Neural crest cell (in vitro differentiated cells): ENCODE measurements at regions not wholly inside any gene's neighbourhood (a gene's known extent, or its start where the extent isn't known, plus 50 kb on each side); places are given as distances from the start of the nearest gene placed in this dataset.
"Not testable (repeated sequence)": the region's sequence is repeated elsewhere in the genome, so short reads cannot be mapped to it uniquely, and the experiment has no call there.

Experiments
- DNase-seq: peaks from one replicate; pipeline ENCODE4 v3.0.0; 2021; ENCODE audit warnings: low read depth, mixed read lengths, low spot score
- H3K27ac Mint-ChIP-seq: one replicate; pipeline ENCODE4 v1.8.0; 2021; ENCODE audit warnings: mild to moderate bottlenecking, mixed read lengths; ENCODE audit not compliant: unreplicated experiment
- H3K27me3 Mint-ChIP-seq: 2 replicates; pipeline ENCODE4 v1.8.0; 2021; ENCODE audit warnings: low read depth, mild to moderate bottlenecking, mixed read lengths
- H3K36me3 Mint-ChIP-seq: 2 replicates; pipeline ENCODE4 v1.8.0; 2021; ENCODE audit warnings: low read depth, mild to moderate bottlenecking, mixed read lengths
- H3K4me1 Mint-ChIP-seq: 2 replicates; pipeline ENCODE4 v1.8.0; 2021; ENCODE audit warnings: mixed read lengths
- H3K4me3 Mint-ChIP-seq: one replicate; pipeline ENCODE4 v1.8.0; 2021; ENCODE audit warnings: mild to moderate bottlenecking, mixed read lengths
- H3K9me3 Mint-ChIP-seq: 2 replicates; pipeline ENCODE4 v1.8.0; 2021; ENCODE audit warnings: mixed read lengths
- CTCF ChIP-seq: fragments of 200-600 bp; sonication (generic); conservative IDR thresholded peaks from 2 replicates; pipeline ENCODE4 v1.5.0; 2021; ENCODE audit warnings: antibody characterized with exemption, mild to moderate bottlenecking

GRCh38 chr9:63821293-63821692 lies 1463.7 kb downstream of the FOXD4L5 start:
- Mint-ChIP-seq H3K36me3 (peaks cover 27% of the 10 kb centered on the region), H3K9me3 (peaks cover 19% of the 10 kb centered on the region), H3K4me1 (peaks cover 11% of the 10 kb centered on the region), H3K27me3 (peaks cover 49% of the 10 kb centered on the region)
- not testable (repeated sequence) for DNase-seq, H3K27ac Mint-ChIP-seq, H3K4me3 Mint-ChIP-seq

GRCh38 chr9:63820882-63821281 lies 1464.1 kb downstream of the FOXD4L5 start:
- H3K36me3 Mint-ChIP-seq: peaks cover 27% of the 10 kb centered on the region
- peaks cover 11% of the 10 kb centered on the region for H3K4me1 Mint-ChIP-seq
- H3K4me3 Mint-ChIP-seq, H3K27ac Mint-ChIP-seq, DNase-seq: not testable (repeated sequence)
- H3K9me3 Mint-ChIP-seq: peaks cover 19% of the 10 kb centered on the region
- peaks cover 49% of the 10 kb centered on the region for H3K27me3 Mint-ChIP-seq

GRCh38 chr9:63820383-63820782 lies 1464.6 kb downstream of the FOXD4L5 start:
- not testable (repeated sequence) for DNase-seq, H3K27ac Mint-ChIP-seq, H3K4me3 Mint-ChIP-seq
- H3K36me3 Mint-ChIP-seq: peaks cover 27% of the 10 kb centered on the region
- peaks cover 49% of the 10 kb centered on the region for H3K27me3 Mint-ChIP-seq
- H3K9me3 Mint-ChIP-seq: peaks cover 19% of the 10 kb centered on the region
- H3K4me1 Mint-ChIP-seq: peaks cover 11% of the 10 kb centered on the region

GRCh38 chr9:63817622-63818518 lies 1467.1 kb downstream of the FOXD4L5 start:
- H3K9me3 Mint-ChIP-seq: peaks cover 8% of the 10 kb centered on the region
- no peak for TF ChIP-seq CTCF

DNA sequence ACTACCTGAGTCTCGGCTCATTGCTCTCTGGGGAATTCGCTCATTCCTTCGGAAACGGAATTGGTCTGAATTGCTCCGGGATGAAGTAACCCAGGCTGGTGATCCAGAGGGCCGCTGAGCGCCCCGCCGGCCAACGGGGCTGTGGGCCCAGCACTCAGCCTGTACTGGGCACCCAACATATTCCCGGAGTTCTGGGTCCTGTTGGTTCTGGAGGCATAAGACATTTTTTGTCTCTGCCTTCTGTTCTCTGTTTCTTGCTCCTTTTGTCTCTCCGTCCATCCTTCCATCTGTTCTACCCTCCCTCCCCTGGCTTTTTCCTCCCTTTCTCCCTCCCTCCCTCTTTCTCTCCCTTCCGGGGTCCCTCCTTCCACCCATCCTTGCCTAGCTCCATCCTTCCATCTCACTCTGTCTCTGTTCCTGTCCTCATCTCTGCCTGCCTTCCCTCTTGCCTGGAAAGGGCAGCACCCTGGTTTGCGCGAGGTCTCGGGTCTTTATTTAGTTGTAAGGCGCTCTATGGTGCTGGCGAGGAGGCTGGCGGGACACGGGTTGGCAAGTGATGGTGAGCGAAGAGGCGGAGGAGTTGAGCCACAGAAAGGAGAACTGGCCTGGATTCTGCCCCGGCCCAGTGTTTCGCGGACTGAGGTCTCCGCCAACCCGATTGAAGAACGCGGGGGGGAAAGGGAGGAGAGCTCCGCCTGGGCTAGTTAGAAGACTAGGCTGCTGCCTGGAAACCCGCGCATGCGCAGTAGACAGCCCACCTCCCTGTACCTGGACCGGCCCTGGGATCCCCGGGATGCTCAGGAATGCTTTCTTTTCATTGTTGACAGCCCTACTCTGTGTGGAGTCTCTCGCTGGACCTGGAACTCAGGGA lies 1468.0 kb downstream of the FOXD4L5 start:
- peaks cover 15% of the 10 kb centered on the region for H3K36me3 Mint-ChIP-seq
- peaks cover 11% of the 10 kb centered on the region for H3K4me1 Mint-ChIP-seq
- H3K9me3 Mint-ChIP-seq: peaks cover 8% of the 10 kb centered on the region
- peaks cover 31% of the 10 kb centered on the region for H3K27me3 Mint-ChIP-seq
- H3K4me3 Mint-ChIP-seq: peak overlapping the region; percentile 79
- H3K27ac Mint-ChIP-seq: no peak overlapping the region
- TF ChIP-seq CTCF: no peak
- peak; percentile 63 for DNase-seq

More at GRCh38 chr9:63817622-63818518, 1467.1 kb downstream of the FOXD4L5 start:
- Mint-ChIP-seq H3K27me3 (peaks cover 35% of the 10 kb centered on the region), H3K36me3 (peaks cover 15% of the 10 kb centered on the region), H3K4me1 (peaks cover 11% of the 10 kb centered on the region), H3K4me3 (peak overlapping the region; percentile 79), H3K27ac (no peak overlapping the region)
- peak; percentile 35 for DNase-seq

DNA sequence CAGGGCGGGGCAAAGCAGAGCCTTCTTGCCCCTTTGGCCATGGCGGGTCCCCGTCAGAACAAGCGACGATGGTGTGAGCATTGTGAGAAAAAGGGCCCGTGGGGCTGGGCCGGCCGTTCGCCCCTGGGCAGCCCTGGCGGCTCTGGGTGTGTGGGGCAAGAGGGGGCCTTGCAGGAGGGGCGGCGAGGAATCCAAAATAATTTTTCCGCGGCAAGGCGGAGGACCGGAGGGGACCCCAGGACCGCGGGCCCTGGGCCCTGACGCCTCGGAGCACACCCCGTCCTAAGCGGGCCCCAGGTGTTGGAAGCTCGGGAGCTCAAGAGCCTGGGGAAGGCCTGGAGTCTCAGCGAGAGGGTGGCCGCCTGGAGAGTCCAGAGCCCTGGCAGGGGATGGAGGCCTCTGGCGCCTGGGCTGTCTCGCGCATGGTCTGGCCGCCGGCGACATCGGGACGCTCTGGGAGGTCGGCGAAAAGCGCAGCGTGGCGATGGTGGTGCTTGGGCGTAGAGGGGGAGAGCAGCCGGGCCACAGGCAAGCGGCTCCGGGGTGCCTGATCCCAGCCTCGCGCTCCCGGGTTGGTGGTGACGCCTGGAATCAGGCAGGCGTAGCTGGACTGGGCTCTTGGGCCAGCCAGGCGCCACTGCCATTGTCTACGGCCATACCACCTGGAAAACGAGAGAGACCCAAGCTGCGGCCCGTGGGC lies 1469.9 kb downstream of the FOXD4L5 start:
- peaks cover 11% of the 10 kb centered on the region for H3K36me3 Mint-ChIP-seq
- peaks cover 11% of the 10 kb centered on the region for H3K4me1 Mint-ChIP-seq
- H3K27ac Mint-ChIP-seq, DNase-seq, H3K9me3 Mint-ChIP-seq, H3K4me3 Mint-ChIP-seq: not testable (repeated sequence)
- H3K27me3 Mint-ChIP-seq: peaks cover 24% of the 10 kb centered on the region

DNA sequence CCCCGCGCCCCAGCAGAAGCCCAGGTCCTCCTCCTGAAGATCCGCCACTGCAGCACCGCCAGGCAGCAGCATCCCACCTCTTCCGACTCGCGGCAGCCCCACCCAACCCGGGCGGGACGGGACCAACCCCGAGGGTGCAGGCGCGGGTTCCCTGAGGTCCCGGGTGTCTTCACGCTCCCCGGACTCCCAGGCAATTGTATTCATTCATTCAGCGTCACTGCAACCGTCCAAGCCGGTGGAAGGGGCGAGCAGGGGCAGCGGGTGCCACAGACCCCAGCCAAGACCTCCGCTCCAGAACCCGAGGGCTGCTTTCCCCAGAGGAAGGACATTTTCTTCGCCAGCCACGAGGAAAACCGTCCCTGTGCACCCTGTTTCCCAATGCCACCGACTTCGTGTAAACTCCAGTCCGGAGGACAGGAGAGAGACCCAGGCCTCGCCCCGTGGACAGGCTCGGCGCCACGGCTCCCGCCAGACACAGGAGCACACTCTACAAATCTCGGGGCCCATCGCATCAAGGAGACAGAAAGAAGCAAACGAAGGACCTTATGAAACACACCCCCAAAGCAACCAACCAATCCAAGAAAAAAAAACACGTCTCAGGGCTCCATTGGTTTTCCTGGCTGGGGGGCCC lies 1471.5 kb downstream of the FOXD4L5 start:
- not testable (repeated sequence) for H3K9me3 Mint-ChIP-seq, DNase-seq, H3K27ac Mint-ChIP-seq, H3K4me3 Mint-ChIP-seq
- Mint-ChIP-seq H3K4me1 (peaks cover 11% of the 10 kb centered on the region), H3K27me3 (peaks cover 20% of the 10 kb centered on the region), H3K36me3 (peaks cover 14% of the 10 kb centered on the region)

- not testable (repeated sequence) for DNase-seq, H3K9me3 Mint-ChIP-seq, H3K36me3 Mint-ChIP-seq
These were observed 1472.2 kb downstream of the FOXD4L5 start for GRCh38 chr9:63812822-63813221.

GRCh38 chr9:63804205-63804604 lies 1480.8 kb downstream of the FOXD4L5 start:
- not testable (repeated sequence) for DNase-seq, H3K27ac Mint-ChIP-seq
- H3K9me3 Mint-ChIP-seq: peaks cover 11% of the 10 kb centered on the region

More at GRCh38 chr9:63812822-63813221, 1472.2 kb downstream of the FOXD4L5 start:
- peaks cover 15% of the 10 kb centered on the region for H3K27me3 Mint-ChIP-seq
- H3K4me1 Mint-ChIP-seq: peaks cover 11% of the 10 kb centered on the region
- not testable (repeated sequence) for H3K4me3 Mint-ChIP-seq, H3K27ac Mint-ChIP-seq

GRCh38 chr9:63794081-63794685 lies 1490.8 kb downstream of the FOXD4L5 start:
- not testable (repeated sequence) for H3K4me1 Mint-ChIP-seq, H3K27me3 Mint-ChIP-seq, H3K27ac Mint-ChIP-seq, H3K36me3 Mint-ChIP-seq, DNase-seq, H3K4me3 Mint-ChIP-seq
- H3K9me3 Mint-ChIP-seq: peaks cover 21% of the 10 kb centered on the region

More at GRCh38 chr9:63804205-63804604, 1480.8 kb downstream of the FOXD4L5 start:
- H3K4me3 Mint-ChIP-seq, H3K4me1 Mint-ChIP-seq, H3K36me3 Mint-ChIP-seq, H3K27me3 Mint-ChIP-seq: not testable (repeated sequence)
